ENCODE measurements at regions not wholly inside any gene's neighbourhood (a gene's known extent, or its start where the extent isn't known, plus 50 kb on each side); places are given as distances from the start of the nearest gene placed in this dataset.

- no peak for TF ChIP-seq YY1 (IDR thresholded peaks at IDR 0.05; ENCODE audit: insufficient read depth, insufficient read length)
- no peak for TF ChIP-seq ZNF274 (IDR thresholded peaks at IDR 0.05; ENCODE audit: low read depth, low read length)
- no peak for TF ChIP-seq SUZ12 (IDR thresholded peaks at IDR 0.05; ENCODE audit: extremely low read depth, insufficient read depth, insufficient read length)
Measured at GRCh38 chr12:92463171-92463570, 239.6 kb upstream of the PLEKHG7 start.
